ENCODE measurements at regions not wholly inside any gene's neighbourhood (a gene's known extent, or its start where the extent isn't known, plus 50 kb on each side); places are given as distances from the start of the nearest gene placed in this dataset.
"Not testable (repeated sequence)": the region's sequence is repeated elsewhere in the genome, so short reads cannot be mapped to it uniquely, and the experiment has no call there.

- no peak for DNase-seq
These were observed 144.9 kb upstream of the TWIST2 start for GRCh38 chr2:238703053-238703415.

- no peak for DNase-seq
These were observed 144.4 kb upstream of the TWIST2 start for GRCh38 chr2:238703436-238703835.

DNA sequence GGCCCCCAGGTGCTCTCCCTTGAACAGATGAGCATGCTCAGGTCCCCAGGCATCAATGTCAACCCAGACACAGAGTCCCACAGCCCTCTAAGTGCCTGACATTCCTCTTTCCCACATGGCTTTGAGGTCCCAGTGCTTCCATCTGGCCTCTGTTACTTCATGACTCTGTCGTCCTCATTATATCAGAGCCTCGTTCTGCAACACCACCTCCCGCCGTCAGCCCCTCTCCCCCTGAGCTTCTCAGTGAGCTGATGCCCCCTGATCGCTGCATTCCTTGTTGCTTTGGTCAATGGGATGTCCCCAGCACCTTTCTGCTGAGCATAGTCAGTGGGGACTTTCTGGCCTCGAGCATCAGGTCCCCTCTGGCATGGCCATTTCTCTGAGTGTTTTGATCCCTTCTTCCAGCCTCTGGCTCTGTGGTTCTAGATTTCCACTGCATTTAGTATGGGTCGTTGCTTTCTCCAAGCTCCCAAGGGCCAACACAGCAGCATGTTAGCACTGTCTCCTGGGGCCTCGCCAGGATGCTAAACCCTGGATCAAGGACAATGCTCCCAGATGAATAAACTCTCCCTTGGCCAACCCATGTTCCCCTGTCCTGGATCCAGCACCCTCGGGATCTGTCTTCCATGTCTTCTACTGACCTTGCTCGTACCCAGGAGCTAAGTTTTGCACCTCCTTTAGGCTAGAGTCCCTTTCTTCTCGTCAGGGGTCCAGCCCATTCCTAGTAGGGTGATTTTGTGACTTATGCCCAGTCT, 143.2 kb upstream of the TWIST2 start:
- DNase-seq: no peak

GRCh38 chr2:238706163-238706562, 141.7 kb upstream of the TWIST2 start:
- no peak for DNase-seq

- no peak for DNase-seq
These were observed 141.2 kb upstream of the TWIST2 start for GRCh38 chr2:238706673-238707072.

DNA sequence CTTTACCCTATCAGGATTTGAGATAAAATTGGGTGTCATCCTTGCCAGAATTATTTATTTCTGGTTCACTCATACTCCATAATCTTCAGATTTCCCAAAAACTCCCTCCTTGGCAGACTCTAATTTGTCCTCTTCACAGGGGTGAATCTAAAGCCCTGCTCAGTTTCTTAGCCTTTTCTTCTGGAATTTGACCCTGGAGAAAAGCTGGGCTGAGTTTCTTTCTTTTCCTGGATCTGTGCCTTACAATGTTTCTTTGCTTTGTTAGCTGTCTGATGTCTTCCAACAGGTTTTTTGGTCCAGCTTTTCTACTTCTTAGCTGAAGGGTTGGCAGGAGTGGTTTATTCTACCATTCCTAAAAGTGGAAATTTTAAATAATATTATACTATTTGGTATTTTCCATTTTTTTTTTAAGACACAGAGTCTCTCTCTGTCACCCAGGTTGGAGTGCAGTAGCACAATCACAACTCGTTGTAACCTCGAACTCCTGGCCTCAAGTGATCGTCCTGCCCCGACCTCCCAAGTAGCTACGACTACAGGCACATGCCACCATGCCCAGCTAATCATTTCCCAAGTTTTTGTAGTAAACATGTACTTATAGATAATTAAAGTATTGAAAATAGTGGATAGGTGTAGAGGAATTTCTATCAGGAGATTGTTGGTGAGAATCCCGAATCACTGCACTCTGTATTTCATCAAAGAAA, 138.4 kb upstream of the TWIST2 start:
- no peak for DNase-seq

DNA sequence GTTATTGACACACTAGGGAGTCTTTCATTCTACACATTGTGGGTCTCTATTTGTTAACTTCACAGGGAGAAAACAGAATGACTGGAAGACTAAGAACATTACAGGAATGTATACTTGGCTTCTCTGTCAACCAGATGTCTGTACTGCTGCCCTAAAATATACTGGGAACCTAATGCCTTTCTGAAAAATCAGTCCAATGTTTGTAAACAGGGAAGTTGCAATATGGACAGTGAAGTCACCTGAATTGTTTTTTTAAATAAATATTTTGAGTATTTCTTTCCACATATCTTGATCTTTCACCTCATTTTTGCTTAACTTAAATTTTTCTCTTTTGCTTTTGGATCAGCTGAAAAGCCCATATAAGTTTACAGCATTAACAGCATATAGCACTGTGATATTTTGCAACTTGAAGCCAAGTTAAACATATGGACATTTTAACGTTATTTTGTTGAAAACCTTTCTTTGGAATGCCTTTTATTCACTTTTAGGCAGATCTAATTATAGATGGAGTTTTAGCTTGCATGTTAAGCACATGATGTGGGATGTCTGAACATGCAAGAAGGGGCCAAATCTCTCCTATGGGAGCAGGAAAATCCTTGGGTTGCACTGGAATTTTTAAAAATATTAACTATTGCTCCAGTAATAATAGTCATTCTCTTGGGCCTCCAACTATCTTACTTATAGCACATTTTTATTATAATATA, 137.7 kb upstream of the TWIST2 start:
- no peak for DNase-seq

GRCh38 chr2:238710787-238711186, 137.1 kb upstream of the TWIST2 start:
- DNase-seq: no peak

GRCh38 chr2:238711346-238711745, 136.5 kb upstream of the TWIST2 start:
- no peak for DNase-seq

DNA sequence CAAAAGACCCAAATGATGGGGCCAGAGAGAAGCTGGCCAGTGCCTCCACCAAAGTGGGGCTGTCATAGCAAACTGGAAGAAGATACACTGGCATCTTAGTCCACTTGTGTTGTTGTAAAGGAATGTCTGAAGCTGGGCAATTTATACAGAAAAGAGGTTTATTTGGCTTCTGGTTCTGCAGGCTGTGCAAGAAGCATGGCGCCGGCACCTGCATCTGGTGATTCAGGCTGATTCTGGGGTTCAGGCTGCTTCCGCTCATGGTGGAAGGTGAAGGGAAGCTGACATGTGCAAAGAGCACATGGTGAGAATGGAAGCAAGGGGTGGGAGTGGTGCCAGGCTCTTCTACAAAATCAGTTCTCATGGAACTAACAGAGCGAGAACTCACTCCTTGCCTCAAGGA, 135.9 kb upstream of the TWIST2 start:
- DNase-seq: no peak

DNA sequence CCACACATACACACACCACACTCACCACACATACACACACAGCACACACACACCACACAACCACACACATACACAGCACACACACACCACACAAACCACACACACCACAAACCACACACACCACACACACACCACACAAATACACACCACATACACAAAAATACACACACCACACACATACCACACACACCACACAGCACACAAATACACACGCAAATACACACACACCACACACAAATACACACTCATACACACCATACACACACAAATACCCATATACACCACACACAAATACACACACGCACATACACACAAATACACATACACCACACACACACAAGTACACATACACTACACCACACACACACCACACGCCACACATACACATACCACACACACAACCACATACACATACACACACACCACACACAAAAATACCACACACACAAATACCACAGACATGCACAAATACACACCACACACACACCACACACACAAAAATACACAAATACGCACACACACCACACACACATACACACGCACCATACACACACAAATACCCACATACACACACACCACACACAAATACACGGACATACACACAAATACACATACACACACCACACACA, 134.6 kb upstream of the TWIST2 start:
- no peak for DNase-seq

DNA sequence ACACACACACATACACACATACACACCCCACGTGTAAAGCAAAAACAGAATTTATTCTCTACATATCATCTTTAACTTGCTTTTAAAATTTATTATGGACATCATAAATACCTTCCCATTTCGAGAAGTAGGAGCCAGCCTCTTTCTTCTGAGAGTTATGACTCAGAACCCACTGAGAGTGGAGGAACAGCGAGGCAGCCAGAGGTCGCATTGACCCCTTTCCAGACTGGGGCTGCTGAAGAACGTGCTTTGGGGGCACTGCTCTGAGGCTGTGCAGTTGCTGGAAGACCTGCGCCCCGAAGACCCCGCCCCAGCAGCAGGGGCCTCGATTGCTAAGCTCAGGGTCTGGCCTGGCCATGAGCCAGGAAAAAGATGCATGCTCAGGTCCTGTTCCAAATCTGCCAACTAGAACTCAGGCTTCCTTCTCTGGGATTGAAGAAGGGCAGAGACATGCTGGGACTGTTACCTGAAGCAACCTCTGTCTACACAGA, 133.8 kb upstream of the TWIST2 start:
- DNase-seq: no peak

DNA sequence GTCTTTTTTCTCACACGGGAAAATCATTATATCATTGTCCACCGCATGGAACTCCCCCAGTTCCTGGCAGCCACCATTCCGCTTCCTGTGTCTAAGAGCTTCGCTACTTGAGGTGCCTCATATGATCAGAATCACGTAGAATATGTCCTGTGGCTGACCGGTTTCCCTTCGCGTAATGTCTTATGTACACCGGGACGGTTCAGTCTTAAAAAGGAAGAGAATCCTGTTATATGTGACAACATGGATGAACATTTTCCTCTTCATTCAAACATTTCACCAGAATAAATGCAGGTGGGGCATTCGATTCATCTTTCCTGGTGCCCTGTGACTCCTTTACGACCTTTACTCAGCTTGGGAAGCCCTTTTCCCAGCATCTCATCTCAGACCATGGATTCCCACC, 131.7 kb upstream of the TWIST2 start:
- no peak for DNase-seq

GRCh38 chr2:238716585-238716984, 131.3 kb upstream of the TWIST2 start:
- DNase-seq: no peak

- no peak for DNase-seq
These were observed 130.8 kb upstream of the TWIST2 start for GRCh38 chr2:238717084-238717483.

- no peak for DNase-seq
These were observed 128.2 kb upstream of the TWIST2 start for GRCh38 chr2:238719641-238720040.

DNA sequence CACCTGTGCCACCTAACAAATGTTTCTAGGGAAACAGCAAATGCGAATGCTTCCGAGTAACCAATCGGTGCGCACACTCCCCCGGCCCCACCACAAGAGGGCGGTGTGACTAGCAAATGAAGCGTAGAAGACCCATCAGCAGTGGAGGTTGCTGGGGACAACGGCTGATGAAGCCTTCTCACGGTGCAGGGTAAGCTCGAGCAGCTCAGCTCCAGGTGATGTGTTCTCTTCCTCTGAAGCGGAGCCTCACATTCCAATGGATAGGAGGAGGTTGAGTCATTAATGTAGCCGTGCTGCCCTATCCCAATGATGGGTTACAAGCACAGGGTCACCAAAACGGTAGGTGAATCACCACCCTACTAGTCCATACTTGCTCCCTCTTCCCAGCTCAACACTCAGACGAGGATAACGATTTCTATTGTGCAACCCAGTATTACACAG, 127.6 kb upstream of the TWIST2 start:
- no peak for DNase-seq

- no peak for DNase-seq
These were observed 125.7 kb upstream of the TWIST2 start for GRCh38 chr2:238722181-238722580.

DNA sequence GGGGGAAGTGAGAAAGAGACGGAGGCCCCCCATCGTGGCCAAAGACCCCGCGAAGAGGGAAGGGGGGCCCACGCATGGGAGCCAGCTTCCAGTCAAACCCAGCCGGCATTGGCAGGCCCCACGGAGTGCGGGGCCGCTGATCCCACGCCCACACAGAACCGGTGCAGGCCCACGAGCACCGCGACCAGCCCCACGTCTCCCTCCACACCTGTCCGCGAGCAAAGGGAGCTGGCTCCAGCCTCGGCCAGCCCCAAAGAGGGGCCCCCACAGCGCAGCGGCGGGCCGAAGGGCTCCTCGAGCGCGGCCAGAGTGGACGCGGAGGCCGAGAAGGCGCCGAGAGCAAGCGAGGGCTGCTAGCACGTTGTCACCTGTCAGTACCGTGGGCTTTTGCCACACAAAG, 125.0 kb upstream of the TWIST2 start:
- no peak for DNase-seq

GRCh38 chr2:238723740-238724320, 124.1 kb upstream of the TWIST2 start:
- not testable (repeated sequence) for DNase-seq

- DNase-seq: no peak
These were observed 123.2 kb upstream of the TWIST2 start for GRCh38 chr2:238724728-238725127.

- DNase-seq: no peak
These were observed 122.6 kb upstream of the TWIST2 start for GRCh38 chr2:238725298-238725697.
